ENCODE measurements at regions not wholly inside any gene's neighbourhood (a gene's known extent, or its start where the extent isn't known, plus 50 kb on each side); places are given as distances from the start of the nearest gene placed in this dataset.

GRCh38 chr2:64786343-64787018 lies 132.8 kb upstream of the SERTAD2 start:
- DNase-seq (ENCODE audit: low spot score) (no peak), ATAC-seq (no peak)
- intact Hi-C loops (cut with DNase I): no loop called here

- DNase-seq (ENCODE audit: low spot score) (no peak), ATAC-seq (no peak)
- intact Hi-C loops (cut with DNase I): no loop called here
Measured at GRCh38 chr2:64787019-64787365, 133.3 kb upstream of the SERTAD2 start.

DNA sequence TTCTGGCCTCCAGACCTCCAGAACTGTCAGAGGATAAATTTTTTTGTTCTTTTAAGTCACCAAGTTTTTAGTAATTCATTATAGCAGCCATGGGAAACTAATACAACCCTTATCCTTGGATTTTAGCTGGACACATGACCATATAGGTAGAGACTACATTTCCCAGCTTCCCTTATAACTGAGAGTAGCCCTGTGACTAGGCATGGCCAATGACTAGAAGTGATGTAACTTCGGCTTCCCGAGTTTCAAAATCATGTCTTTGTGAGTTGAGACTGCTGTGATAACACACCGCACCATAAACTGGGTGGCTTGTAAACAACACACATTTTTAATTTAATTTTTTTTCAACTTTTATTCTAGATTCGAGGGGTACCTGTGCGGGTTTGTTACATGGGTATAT lies 134.0 kb upstream of the SERTAD2 start:
- intact Hi-C loops (cut with DNase I): no loop called here
- DNase-seq (ENCODE audit: low spot score) (no peak), ATAC-seq (no peak)

DNA sequence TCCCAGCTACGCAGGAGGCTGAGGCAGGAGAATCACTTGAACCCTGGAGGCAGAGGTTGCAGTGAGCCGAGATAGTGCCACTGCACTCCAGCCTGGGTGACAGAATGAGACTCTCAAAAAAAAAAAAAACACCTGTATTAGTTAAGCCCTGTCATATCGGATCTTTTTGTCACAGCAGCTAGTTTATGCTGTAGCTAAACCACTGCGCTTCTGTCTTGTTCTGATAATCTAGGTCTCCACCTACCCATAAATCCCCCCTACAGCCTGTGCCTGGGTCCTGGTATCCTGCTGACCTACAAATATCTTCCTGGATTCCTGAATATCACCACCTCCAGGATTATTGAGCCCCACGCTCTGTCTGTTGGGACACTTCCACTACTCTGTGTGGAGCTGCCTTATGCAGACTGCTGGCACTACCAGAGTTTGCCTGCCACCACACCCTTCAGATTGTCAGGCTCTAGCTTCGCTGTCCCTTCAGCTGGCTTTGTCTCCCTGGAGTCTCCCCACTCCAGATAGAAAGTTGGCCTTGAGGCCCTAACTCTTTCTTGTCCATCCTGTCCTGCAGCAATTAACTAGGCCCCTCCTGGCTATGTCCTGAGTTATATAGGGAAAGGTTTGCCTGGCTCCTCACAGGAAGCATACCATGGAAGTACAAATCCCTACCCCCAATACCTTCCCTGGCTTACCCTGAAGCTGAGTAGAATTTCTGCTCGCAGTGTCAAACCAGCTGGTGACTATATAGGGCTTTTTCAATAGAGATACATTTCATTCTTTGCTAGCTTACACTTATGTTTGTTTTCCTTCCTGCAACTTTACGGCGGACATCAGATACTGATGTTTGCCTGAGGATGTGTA lies 136.0 kb upstream of the SERTAD2 start:
- no peak for ATAC-seq
- intact Hi-C loops (cut with DNase I): no loop called here
- DNase-seq (ENCODE audit: low spot score): no peak

GRCh38 chr2:64792300-64792699 lies 138.6 kb upstream of the SERTAD2 start:
- ATAC-seq (no peak), DNase-seq (ENCODE audit: low spot score) (no peak)
- intact Hi-C loops (cut with DNase I): no loop called here

DNA sequence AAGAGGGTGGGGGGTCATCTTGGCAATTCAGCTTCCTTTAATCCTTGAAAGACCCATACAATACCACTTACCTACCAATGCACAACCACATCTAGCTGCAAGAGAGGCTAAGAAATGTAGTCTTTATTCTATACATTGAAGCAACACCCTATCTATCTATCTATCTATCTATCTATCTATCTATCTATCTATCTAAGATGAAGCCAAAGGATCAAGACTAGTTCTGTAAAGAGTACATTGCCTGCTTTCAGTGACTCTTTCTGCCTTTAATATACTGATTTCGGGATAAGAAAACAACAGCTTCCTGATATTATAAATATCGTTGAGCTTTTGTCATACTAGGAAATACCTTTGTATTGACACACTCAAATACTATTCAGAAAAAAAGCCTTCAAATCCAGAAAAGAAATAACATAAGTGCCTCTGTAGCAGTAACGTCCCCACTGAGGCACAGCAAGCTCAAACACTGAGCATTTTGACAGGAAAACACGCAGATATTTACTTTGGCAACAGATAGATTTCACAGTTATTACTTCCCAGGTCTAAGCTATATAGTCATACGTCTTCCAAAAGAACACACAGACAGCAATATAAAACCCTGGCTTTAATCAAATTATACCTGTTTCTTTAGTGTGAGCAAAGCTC lies 139.4 kb upstream of the SERTAD2 start:
- ATAC-seq (no peak), DNase-seq (ENCODE audit: low spot score) (no peak)
- intact Hi-C loops (cut with DNase I): no loop called here

DNA sequence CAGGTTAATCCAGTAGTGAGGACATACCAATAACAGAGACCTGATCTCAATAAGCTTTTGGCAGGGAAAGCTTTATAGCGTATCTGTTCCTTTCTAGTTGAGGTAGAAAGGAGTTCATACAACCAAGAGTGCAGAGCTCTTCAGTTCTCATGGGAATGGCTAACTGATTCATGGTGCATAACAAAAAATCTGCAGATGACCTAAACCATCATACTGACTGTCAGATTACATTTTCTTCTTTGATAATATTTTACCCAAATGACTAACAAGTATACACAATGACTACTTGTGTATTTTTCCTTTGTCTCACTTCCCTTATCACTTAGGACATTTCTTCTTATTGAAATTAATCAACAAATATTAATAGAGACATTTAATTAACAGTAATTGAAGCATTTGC lies 140.0 kb upstream of the SERTAD2 start:
- intact Hi-C loops (cut with DNase I): no loop called here
- ATAC-seq: no peak
- DNase-seq (ENCODE audit: low spot score): no peak

DNA sequence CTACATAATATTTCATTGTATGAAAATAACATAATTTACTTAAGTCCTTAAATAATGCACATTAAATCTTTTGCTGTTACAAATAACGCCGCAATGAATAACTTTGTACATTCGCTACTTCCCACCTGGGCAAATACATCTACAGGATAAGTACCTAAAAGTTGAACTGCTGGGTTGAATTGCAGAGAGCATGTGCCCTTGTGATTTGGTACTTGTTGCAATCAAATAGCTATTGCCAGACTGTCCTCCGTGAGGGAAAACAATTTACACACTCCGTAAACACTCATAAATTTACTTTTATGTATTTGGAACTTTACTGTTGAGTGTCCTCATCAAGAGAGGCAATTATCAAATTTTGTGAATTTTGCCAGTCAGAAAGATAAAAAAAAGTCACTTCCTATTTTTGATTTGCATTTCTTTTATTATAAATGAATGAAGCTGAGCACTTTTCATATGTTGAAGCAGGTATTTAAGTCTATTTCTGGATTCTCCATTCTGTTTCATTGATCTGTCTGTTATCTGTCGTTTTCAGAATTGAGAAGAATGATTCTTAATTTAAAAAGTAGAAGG lies 140.8 kb upstream of the SERTAD2 start:
- no peak for DNase-seq (ENCODE audit: low spot score)
- intact Hi-C loops (cut with DNase I): no loop called here
- ATAC-seq: no peak

DNA sequence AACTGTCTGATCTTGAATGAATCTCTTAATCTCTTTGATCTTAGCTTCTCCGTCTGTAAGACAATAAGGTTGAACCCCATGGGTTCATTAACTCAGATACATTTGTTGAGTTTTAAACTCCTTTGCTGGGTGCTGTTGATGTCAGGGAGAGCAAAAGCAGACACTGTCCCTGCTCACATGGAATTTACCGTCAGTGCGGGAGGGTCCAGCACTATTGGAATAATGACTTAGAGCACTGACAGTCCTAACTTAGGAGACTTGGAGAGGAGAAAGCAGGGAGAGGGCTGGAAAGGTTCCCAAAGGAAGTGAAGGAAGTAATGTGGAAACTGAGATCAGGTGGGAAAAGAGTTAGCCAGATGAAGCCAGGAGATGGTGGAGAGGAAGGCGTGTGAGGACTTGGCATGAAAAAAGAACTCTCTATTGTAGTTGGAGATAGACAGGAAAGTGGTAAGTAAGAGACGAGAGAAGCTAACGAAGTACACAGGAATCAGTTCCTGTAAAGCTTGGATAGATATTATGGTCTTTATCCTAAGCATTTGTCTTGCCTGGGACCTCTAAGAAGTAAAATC lies 141.4 kb upstream of the SERTAD2 start:
- ATAC-seq: no peak
- no peak for DNase-seq (ENCODE audit: low spot score)
- intact Hi-C loops (cut with DNase I): no loop called here

- no peak for ATAC-seq
- intact Hi-C loops (cut with DNase I): no loop called here
- DNase-seq (ENCODE audit: low spot score): no peak
Measured at GRCh38 chr2:64796926-64797325, 143.2 kb upstream of the SERTAD2 start.

- DNase-seq (ENCODE audit: low spot score): no peak
- intact Hi-C loops (cut with DNase I): no loop called here
- ATAC-seq: no peak
Measured at GRCh38 chr2:64797881-64798575, 144.3 kb upstream of the SERTAD2 start.

- DNase-seq (ENCODE audit: low spot score) (no peak), ATAC-seq (no peak)
- intact Hi-C loops (cut with DNase I): no loop called here
Measured at GRCh38 chr2:64799592-64800252, 146.0 kb upstream of the SERTAD2 start.

GRCh38 chr2:64803776-64804175 lies 150.1 kb upstream of the SERTAD2 start:
- DNase-seq (ENCODE audit: low spot score) (no peak), ATAC-seq (no peak)
- intact Hi-C loops (cut with DNase I): no loop called here

DNA sequence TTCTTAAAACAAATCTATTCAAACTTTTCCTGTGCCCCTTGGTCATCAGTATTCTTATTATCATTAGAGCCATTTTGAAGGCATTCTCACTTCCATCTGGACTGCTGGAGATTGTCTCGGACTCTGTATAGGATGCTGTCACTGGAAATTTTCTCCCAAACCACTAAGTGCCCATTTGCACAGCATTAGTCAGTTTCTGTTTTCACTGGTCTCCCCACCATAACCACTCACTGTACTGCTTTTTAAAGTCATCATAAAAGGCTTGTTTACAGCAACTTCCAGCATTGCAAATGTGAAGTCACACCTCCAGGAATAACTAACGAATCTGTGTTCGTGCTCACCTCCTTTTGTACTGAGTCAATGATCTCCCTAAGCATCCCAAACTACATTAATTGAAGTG lies 150.9 kb upstream of the SERTAD2 start:
- DNase-seq (ENCODE audit: low spot score): no peak
- intact Hi-C loops (cut with DNase I): no loop called here
- no peak for ATAC-seq

DNA sequence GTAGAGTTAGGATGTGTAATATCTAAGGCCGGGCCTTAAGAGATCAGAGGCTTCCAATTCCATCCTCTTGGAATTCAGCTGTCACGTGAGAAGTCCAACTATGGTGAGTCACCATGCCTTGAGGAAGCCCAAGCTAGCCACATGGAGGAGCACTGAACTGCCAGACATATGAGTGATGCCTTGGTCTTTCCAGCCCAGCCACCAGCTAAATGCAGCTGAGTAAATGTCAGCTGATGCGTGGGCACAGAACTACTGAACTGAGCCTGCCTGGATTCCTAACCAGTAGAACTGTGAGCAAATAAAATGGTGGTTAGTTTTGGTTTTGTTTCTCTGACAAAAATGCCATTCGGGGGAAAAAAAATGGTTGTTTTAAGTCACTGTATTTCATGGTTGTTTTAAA lies 153.7 kb upstream of the SERTAD2 start:
- ATAC-seq (no peak), DNase-seq (ENCODE audit: low spot score) (no peak)
- intact Hi-C loops (cut with DNase I): no loop called here

GRCh38 chr2:64808092-64808491 lies 154.4 kb upstream of the SERTAD2 start:
- DNase-seq (ENCODE audit: low spot score) (no peak), ATAC-seq (no peak)
- intact Hi-C loops (cut with DNase I): no loop called here

DNA sequence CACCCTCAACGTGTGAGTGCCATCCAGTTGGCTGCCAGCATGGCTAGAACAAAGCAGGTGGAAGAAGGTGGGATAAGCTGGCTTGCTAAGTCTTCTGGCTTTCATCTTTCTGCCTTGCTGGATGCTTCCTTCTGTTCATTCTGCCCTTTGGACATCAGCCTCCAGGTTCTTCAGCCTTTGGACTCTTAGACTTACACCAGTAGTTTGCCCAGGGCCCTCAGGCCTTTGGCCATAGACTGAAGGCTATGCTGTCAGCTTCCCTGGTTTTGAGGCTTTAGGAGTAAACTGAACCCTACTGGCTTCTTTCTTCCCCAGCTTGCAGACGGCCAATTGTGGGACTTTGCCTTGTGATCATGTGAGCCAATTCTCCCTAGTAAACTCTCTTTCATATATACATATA lies 155.0 kb upstream of the SERTAD2 start:
- intact Hi-C loops (cut with DNase I): no loop called here
- no peak for ATAC-seq
- no peak for DNase-seq (ENCODE audit: low spot score)

DNA sequence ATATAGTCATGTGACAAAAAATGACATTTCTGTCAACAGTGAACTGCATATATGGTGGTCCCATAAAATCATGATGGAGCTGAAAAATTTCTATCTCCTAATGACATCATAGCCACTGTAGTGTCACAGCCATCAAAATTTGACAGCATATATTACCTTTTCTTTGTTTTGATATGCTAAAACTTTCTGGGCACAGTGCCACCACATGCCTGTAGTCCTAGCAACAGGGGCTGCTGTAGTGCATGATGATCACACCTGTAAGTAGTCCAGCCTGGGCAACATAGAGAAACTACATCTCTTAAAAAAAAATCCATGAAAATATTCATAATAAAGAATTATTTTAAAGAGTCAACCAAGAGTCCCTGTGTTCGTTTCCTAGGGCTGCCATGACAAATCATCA lies 155.5 kb upstream of the SERTAD2 start:
- DNase-seq (ENCODE audit: low spot score): no peak
- intact Hi-C loops (cut with DNase I): no loop called here
- ATAC-seq: no peak

DNA sequence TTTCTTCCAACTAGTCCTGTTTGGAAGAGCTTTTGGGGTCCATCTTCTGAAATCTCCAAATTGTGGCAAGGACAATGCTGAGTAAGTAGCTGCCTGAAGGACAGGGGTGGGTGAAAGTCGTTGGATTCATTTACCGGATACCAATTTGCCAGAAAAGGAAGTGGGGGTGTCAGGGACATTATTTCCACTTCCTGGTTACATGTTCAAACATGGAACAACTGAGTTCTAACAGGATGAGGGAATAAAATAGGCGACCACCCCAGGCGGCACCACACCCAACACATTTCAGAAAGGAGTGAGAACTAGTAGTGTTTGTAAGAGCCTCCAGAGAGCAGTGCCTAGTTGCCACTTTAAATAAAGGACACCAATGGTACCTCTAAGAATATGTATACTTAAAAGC lies 158.6 kb upstream of the SERTAD2 start:
- intact Hi-C loops (cut with DNase I): no loop called here
- no peak for ATAC-seq
- no peak for DNase-seq (ENCODE audit: low spot score)
